ENCODE measurements at regions not wholly inside any gene's neighbourhood (a gene's known extent, or its start where the extent isn't known, plus 50 kb on each side); places are given as distances from the start of the nearest gene placed in this dataset.

DNA sequence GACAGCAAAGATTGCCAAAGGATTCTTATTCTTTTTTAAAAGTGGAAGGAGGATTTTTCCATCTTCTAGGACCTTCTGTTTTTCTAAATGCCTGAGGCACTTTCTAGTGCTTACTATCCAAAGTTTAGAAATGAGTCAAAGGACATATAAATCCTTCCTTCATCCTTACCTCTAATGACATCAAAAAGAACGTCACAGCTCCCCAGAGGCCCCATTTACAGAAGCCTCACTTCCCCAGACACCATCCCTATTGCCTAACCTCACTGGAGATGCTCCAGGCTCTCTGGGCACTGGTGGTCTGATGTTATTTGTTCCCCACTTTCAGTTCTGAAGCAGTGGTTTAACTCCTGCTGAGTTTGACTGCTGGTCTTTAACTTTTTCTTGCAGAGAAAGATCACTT, 504.3 kb downstream of the AGTPBP1 start:
- TF ChIP-seq, protein P1, sequence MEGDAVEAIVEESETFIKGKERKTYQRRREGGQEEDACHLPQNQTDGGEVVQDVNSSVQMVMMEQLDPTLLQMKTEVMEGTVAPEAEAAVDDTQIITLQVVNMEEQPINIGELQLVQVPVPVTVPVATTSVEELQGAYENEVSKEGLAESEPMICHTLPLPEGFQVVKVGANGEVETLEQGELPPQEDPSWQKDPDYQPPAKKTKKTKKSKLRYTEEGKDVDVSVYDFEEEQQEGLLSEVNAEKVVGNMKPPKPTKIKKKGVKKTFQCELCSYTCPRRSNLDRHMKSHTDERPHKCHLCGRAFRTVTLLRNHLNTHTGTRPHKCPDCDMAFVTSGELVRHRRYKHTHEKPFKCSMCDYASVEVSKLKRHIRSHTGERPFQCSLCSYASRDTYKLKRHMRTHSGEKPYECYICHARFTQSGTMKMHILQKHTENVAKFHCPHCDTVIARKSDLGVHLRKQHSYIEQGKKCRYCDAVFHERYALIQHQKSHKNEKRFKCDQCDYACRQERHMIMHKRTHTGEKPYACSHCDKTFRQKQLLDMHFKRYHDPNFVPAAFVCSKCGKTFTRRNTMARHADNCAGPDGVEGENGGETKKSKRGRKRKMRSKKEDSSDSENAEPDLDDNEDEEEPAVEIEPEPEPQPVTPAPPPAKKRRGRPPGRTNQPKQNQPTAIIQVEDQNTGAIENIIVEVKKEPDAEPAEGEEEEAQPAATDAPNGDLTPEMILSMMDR (IDR thresholded peaks at IDR 0.05): no peak
- TF ChIP-seq POLR2A (IDR thresholded peaks at IDR 0.05): no peak
- TF ChIP-seq POLR2AphosphoS5 (IDR thresholded peaks at IDR 0.05): no peak
- no peak for TF ChIP-seq EP300 (IDR thresholded peaks at IDR 0.05)
